ENCODE measurements at regions not wholly inside any gene's neighbourhood (a gene's known extent, or its start where the extent isn't known, plus 50 kb on each side); places are given as distances from the start of the nearest gene placed in this dataset.
A peak's percentile ranks its signal among the peaks of the same experiment; 100 is the strongest.
"Not testable (repeated sequence)": the region's sequence is repeated elsewhere in the genome, so short reads cannot be mapped to it uniquely, and the experiment has no call there.

GRCh38 chr1:224031986-224032385, 81.9 kb upstream of the FBXO28 start:
- DNase-seq; in situ Hi-C loops (cut with MboI; ENCODE audit: low pct_unique_long_range_greater_than_20kb, low sequenced_read_pairs): not testable (repeated sequence)

- DNase-seq; in situ Hi-C loops (cut with MboI; ENCODE audit: low pct_unique_long_range_greater_than_20kb, low sequenced_read_pairs): not testable (repeated sequence)
Measured at GRCh38 chr1:224030257-224030656, 83.7 kb upstream of the FBXO28 start.

GRCh38 chr1:224029286-224030025, 84.5 kb upstream of the FBXO28 start:
- in situ Hi-C loops (cut with MboI; ENCODE audit: low pct_unique_long_range_greater_than_20kb, low sequenced_read_pairs); DNase-seq: not testable (repeated sequence)

GRCh38 chr1:224028802-224029201, 85.1 kb upstream of the FBXO28 start:
- DNase-seq; in situ Hi-C loops (cut with MboI; ENCODE audit: low pct_unique_long_range_greater_than_20kb, low sequenced_read_pairs): not testable (repeated sequence)

GRCh38 chr1:224023122-224023521, 90.8 kb upstream of the FBXO28 start:
- DNase-seq; in situ Hi-C loops (cut with MboI; ENCODE audit: low pct_unique_long_range_greater_than_20kb, low sequenced_read_pairs): not testable (repeated sequence)

- in situ Hi-C loops (cut with MboI; ENCODE audit: low pct_unique_long_range_greater_than_20kb, low sequenced_read_pairs); DNase-seq: not testable (repeated sequence)
Measured at GRCh38 chr1:224022249-224022970, 91.5 kb upstream of the FBXO28 start.

GRCh38 chr1:224019866-224020265, 94.0 kb upstream of the FBXO28 start:
- DNase-seq; in situ Hi-C loops (cut with MboI; ENCODE audit: low pct_unique_long_range_greater_than_20kb, low sequenced_read_pairs): not testable (repeated sequence)

GRCh38 chr1:224015782-224016181, 98.1 kb upstream of the FBXO28 start:
- DNase-seq; in situ Hi-C loops (cut with MboI; ENCODE audit: low pct_unique_long_range_greater_than_20kb, low sequenced_read_pairs): not testable (repeated sequence)

- in situ Hi-C loops (cut with MboI; ENCODE audit: low pct_unique_long_range_greater_than_20kb, low sequenced_read_pairs), result no loop called here
- DNase-seq, result no peak
Measured at GRCh38 chr1:224014330-224014649, 99.6 kb upstream of the FBXO28 start.

GRCh38 chr1:224013626-224014329, 100.1 kb upstream of the FBXO28 start:
- in situ Hi-C loops (cut with MboI; ENCODE audit: low pct_unique_long_range_greater_than_20kb, low sequenced_read_pairs), result not testable (repeated sequence)

GRCh38 chr1:224012807-224013434, 101.0 kb upstream of the FBXO28 start:
- DNase-seq; in situ Hi-C loops (cut with MboI; ENCODE audit: low pct_unique_long_range_greater_than_20kb, low sequenced_read_pairs): not testable (repeated sequence)

More at GRCh38 chr1:224013626-224014329, 100.1 kb upstream of the FBXO28 start:
- not testable (repeated sequence) for DNase-seq

- in situ Hi-C loops (cut with MboI; ENCODE audit: low pct_unique_long_range_greater_than_20kb, low sequenced_read_pairs); DNase-seq: not testable (repeated sequence)
Measured at GRCh38 chr1:224012162-224012561, 101.7 kb upstream of the FBXO28 start.

- in situ Hi-C loops (cut with MboI; ENCODE audit: low pct_unique_long_range_greater_than_20kb, low sequenced_read_pairs); DNase-seq: not testable (repeated sequence)
Measured at GRCh38 chr1:224011751-224012150, 102.2 kb upstream of the FBXO28 start.

GRCh38 chr1:224011153-224011552, 102.8 kb upstream of the FBXO28 start:
- DNase-seq; in situ Hi-C loops (cut with MboI; ENCODE audit: low pct_unique_long_range_greater_than_20kb, low sequenced_read_pairs): not testable (repeated sequence)

GRCh38 chr1:224005973-224006372, 107.9 kb upstream of the FBXO28 start:
- in situ Hi-C loops (cut with MboI; ENCODE audit: low pct_unique_long_range_greater_than_20kb, low sequenced_read_pairs); DNase-seq: not testable (repeated sequence)

GRCh38 chr1:224004552-224005315, 109.2 kb upstream of the FBXO28 start:
- peak; percentile 67 for DNase-seq
- in situ Hi-C loops (cut with MboI; ENCODE audit: low pct_unique_long_range_greater_than_20kb, low sequenced_read_pairs), result not testable (repeated sequence)

- in situ Hi-C loops (cut with MboI; ENCODE audit: low pct_unique_long_range_greater_than_20kb, low sequenced_read_pairs); DNase-seq: not testable (repeated sequence)
Measured at GRCh38 chr1:224003896-224004295, 110.0 kb upstream of the FBXO28 start.

GRCh38 chr1:224001757-224002156, 112.2 kb upstream of the FBXO28 start:
- in situ Hi-C loops (cut with MboI; ENCODE audit: low pct_unique_long_range_greater_than_20kb, low sequenced_read_pairs), result not testable (repeated sequence)

More at GRCh38 chr1:224001757-224002156, 112.2 kb upstream of the FBXO28 start:
- DNase-seq, result not testable (repeated sequence)

Data from KBM-7 (cell line).